Activated CD8-positive, alpha-beta T cell treated with anti-CD3 and anti-CD28 coated beads, Interleukin-2, amount 10 ng/mL, durations not matched to agents 7 days and 5 days (primary cell): ENCODE measurements at regions not wholly inside any gene's neighbourhood (a gene's known extent, or its start where the extent isn't known, plus 50 kb on each side); places are given as distances from the start of the nearest gene placed in this dataset.

Experiments used
- ATAC-seq: fragments of 150-1000 bp; cut with Tn5 transposase; one replicate; pipeline ENCODE4 v1.10.0; 2021; ENCODE audit warnings: moderate library complexity
- CTCF ChIA-PET: fragments of 350-600 bp; sonication (Branson Sonifier 250); formaldehyde crosslinking; loops from one replicate; lab custom pipeline; 2021; ENCODE audit warnings: antibody characterized with exemption; lab: Charles Lee
- POLR2A ChIA-PET: fragments of 350-600 bp; sonication (Branson Sonifier 250); formaldehyde crosslinking; loops from one replicate; lab custom pipeline; 2021; ENCODE audit warnings: antibody characterized with exemption; lab: Charles Lee
- DNase-seq: peaks from one replicate; pipeline ENCODE4 v3.0.0-alpha.2; 2020
- H3K27ac Mint-ChIP-seq: one replicate; pipeline ENCODE4 v1.8.0; 2021; ENCODE audit warnings: mild to moderate bottlenecking, mixed read lengths
- H3K27me3 Mint-ChIP-seq: one replicate; pipeline ENCODE4 v1.8.0; 2021; ENCODE audit warnings: low read depth, mixed read lengths
- H3K36me3 Mint-ChIP-seq: one replicate; pipeline ENCODE4 v1.8.0; 2021; ENCODE audit warnings: low read depth, mixed read lengths
- H3K4me1 Mint-ChIP-seq: one replicate; pipeline ENCODE4 v1.8.0; 2021; ENCODE audit warnings: low read depth, mixed read lengths
- H3K4me3 Mint-ChIP-seq: one replicate; pipeline ENCODE4 v1.8.0; 2021; ENCODE audit warnings: mild to moderate bottlenecking, mixed read lengths
- H3K9me3 Mint-ChIP-seq: one replicate; pipeline ENCODE4 v1.8.0; 2022; ENCODE audit warnings: mixed read lengths; ENCODE audit not compliant: insufficient read depth

GRCh38 chrX:51798701-51799100 is 55.5 kb downstream of the GSPT2 start:
- ChIA-PET CTCF (no interaction called here), POLR2A (no interaction called here)
- Mint-ChIP-seq H3K27ac (no peak overlapping the region), H3K36me3 (peaks cover 2% of the 10 kb centered on the region), H3K9me3 (no peaks in the 10 kb centered on the region), H3K4me3 (no peak overlapping the region), H3K27me3 (peaks cover 2% of the 10 kb centered on the region), H3K4me1 (peaks cover 9% of the 10 kb centered on the region)
- DNase-seq: no peak
- ATAC-seq: no peak

- Mint-ChIP-seq H3K27ac (peak overlapping the region; percentile 98), H3K27me3 (no peaks in the 10 kb centered on the region), H3K9me3 (no peaks in the 10 kb centered on the region), H3K36me3 (peaks cover 8% of the 10 kb centered on the region), H3K4me1 (peaks cover 22% of the 10 kb centered on the region), H3K4me3 (peak overlapping the region; percentile 91)
- POLR2A ChIA-PET: no interaction called here
- ATAC-seq (peak; percentile 94), DNase-seq (peak; percentile 79)
- CTCF ChIA-PET: interaction anchor here (1.3 kb wide), 1 partner anchor 161 kb away, joined by 7 read pairs; no protein-coding TSS in a partner anchor
Measured at GRCh38 chrX:51802917-51803688, 59.9 kb downstream of the GSPT2 start.

GRCh38 chrX:51803833-51804232 is 60.6 kb downstream of the GSPT2 start:
- Mint-ChIP-seq H3K27ac (no peak overlapping the region), H3K4me1 (peaks cover 22% of the 10 kb centered on the region), H3K4me3 (peak overlapping the region; percentile 91), H3K9me3 (no peaks in the 10 kb centered on the region), H3K36me3 (peaks cover 9% of the 10 kb centered on the region), H3K27me3 (no peaks in the 10 kb centered on the region)
- ATAC-seq: no peak
- no peak for DNase-seq
- CTCF ChIA-PET: no interaction called here
- POLR2A ChIA-PET: no interaction called here

GRCh38 chrX:51804741-51805140 is 61.5 kb downstream of the GSPT2 start:
- peaks cover 22% of the 10 kb centered on the region for H3K4me1 Mint-ChIP-seq
- H3K27me3 Mint-ChIP-seq: no peaks in the 10 kb centered on the region
- DNase-seq (no peak), ATAC-seq (no peak)
- ChIA-PET CTCF (no interaction called here), POLR2A (no interaction called here)
- H3K9me3 Mint-ChIP-seq: no peaks in the 10 kb centered on the region
- H3K36me3 Mint-ChIP-seq: peaks cover 9% of the 10 kb centered on the region
- no peak overlapping the region for H3K27ac Mint-ChIP-seq
- H3K4me3 Mint-ChIP-seq: no peak overlapping the region

- ATAC-seq: no peak
- no peaks in the 10 kb centered on the region for H3K9me3 Mint-ChIP-seq
- ChIA-PET CTCF (no interaction called here), POLR2A (no interaction called here)
- no peaks in the 10 kb centered on the region for H3K27me3 Mint-ChIP-seq
- H3K27ac Mint-ChIP-seq: no peak overlapping the region
- DNase-seq: no peak
- H3K36me3 Mint-ChIP-seq: peaks cover 13% of the 10 kb centered on the region
- H3K4me1 Mint-ChIP-seq: no peaks in the 10 kb centered on the region
- no peak overlapping the region for H3K4me3 Mint-ChIP-seq
Measured at GRCh38 chrX:51813886-51814460, 70.7 kb downstream of the GSPT2 start.

GRCh38 chrX:51824061-51824460 is 69.4 kb upstream of the MAGED1 start:
- peaks cover 12% of the 10 kb centered on the region for H3K4me1 Mint-ChIP-seq

GRCh38 chrX:51825436-51825835 is 68.0 kb upstream of the MAGED1 start:
- Mint-ChIP-seq H3K9me3 (no peaks in the 10 kb centered on the region), H3K36me3 (peaks cover 3% of the 10 kb centered on the region), H3K27me3 (no peaks in the 10 kb centered on the region), H3K4me1 (peaks cover 12% of the 10 kb centered on the region), H3K27ac (no peak overlapping the region), H3K4me3 (no peak overlapping the region)
- ChIA-PET CTCF (no interaction called here), POLR2A (no interaction called here)
- DNase-seq (no peak), ATAC-seq (no peak)

More at GRCh38 chrX:51824061-51824460, 69.4 kb upstream of the MAGED1 start:
- Mint-ChIP-seq H3K4me3 (no peak overlapping the region), H3K27ac (no peak overlapping the region), H3K9me3 (no peaks in the 10 kb centered on the region), H3K36me3 (peaks cover 6% of the 10 kb centered on the region), H3K27me3 (no peaks in the 10 kb centered on the region)
- POLR2A ChIA-PET: no interaction called here
- DNase-seq: no peak
- ATAC-seq: no peak
- CTCF ChIA-PET: no interaction called here

- Mint-ChIP-seq H3K36me3 (peaks cover 12% of the 10 kb centered on the region), H3K9me3 (no peaks in the 10 kb centered on the region), H3K4me1 (peaks cover 3% of the 10 kb centered on the region), H3K4me3 (no peak overlapping the region), H3K27ac (no peak overlapping the region), H3K27me3 (no peaks in the 10 kb centered on the region)
- CTCF ChIA-PET: no interaction called here
- no peak for ATAC-seq
- POLR2A ChIA-PET: no interaction called here
- DNase-seq: no peak
Measured at GRCh38 chrX:51834076-51834475, 59.3 kb upstream of the MAGED1 start.

GRCh38 chrX:51836823-51837222 is 56.6 kb upstream of the MAGED1 start:
- CTCF ChIA-PET: no interaction called here
- H3K4me1 Mint-ChIP-seq: peaks cover 3% of the 10 kb centered on the region
- no peak for ATAC-seq

GRCh38 chrX:51837451-51837850 is 56.0 kb upstream of the MAGED1 start:
- no peak for ATAC-seq
- no peaks in the 10 kb centered on the region for H3K9me3 Mint-ChIP-seq
- peaks cover 3% of the 10 kb centered on the region for H3K4me1 Mint-ChIP-seq
- no peak for DNase-seq
- POLR2A ChIA-PET: no interaction called here
- peaks cover 12% of the 10 kb centered on the region for H3K36me3 Mint-ChIP-seq
- CTCF ChIA-PET: no interaction called here
- H3K27me3 Mint-ChIP-seq: no peaks in the 10 kb centered on the region
- H3K4me3 Mint-ChIP-seq: no peak overlapping the region
- H3K27ac Mint-ChIP-seq: no peak overlapping the region

More at GRCh38 chrX:51836823-51837222, 56.6 kb upstream of the MAGED1 start:
- no peaks in the 10 kb centered on the region for H3K9me3 Mint-ChIP-seq
- POLR2A ChIA-PET: no interaction called here
- H3K27ac Mint-ChIP-seq: no peak overlapping the region
- peaks cover 12% of the 10 kb centered on the region for H3K36me3 Mint-ChIP-seq
- DNase-seq: no peak
- H3K4me3 Mint-ChIP-seq: no peak overlapping the region
- H3K27me3 Mint-ChIP-seq: no peaks in the 10 kb centered on the region

GRCh38 chrX:51837921-51838320 is 55.5 kb upstream of the MAGED1 start:
- no peaks in the 10 kb centered on the region for H3K9me3 Mint-ChIP-seq
- peaks cover 12% of the 10 kb centered on the region for H3K36me3 Mint-ChIP-seq
- H3K27ac Mint-ChIP-seq: no peak overlapping the region
- ChIA-PET POLR2A (no interaction called here), CTCF (no interaction called here)
- DNase-seq: no peak
- peaks cover 3% of the 10 kb centered on the region for H3K4me1 Mint-ChIP-seq
- no peak overlapping the region for H3K4me3 Mint-ChIP-seq
- H3K27me3 Mint-ChIP-seq: no peaks in the 10 kb centered on the region
- no peak for ATAC-seq
